ENCODE measurements at regions not wholly inside any gene's neighbourhood (a gene's known extent, or its start where the extent isn't known, plus 50 kb on each side); places are given as distances from the start of the nearest gene placed in this dataset.
"Not testable (repeated sequence)": the region's sequence is repeated elsewhere in the genome, so short reads cannot be mapped to it uniquely, and the experiment has no call there.

DNA sequence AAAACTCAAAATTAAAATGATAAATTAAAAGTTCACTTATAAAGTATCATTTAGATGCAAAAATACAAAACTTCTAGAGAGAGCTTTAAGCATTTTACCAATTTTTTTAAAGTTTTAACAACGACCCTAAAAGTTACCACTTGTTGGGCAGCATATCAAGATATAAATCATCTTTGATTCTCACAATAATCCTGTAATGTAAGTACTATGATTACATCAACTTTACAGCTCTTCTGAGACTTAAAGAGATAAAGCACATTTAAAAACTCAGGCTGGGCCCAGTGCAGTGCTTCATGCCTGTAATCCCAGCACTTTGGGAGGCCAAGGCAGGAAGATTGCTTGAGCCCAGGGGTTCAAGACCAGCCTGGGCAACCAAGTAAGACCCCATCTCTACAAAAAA is 202.7 kb upstream of the GPC6 start:
- no peak for FAIRE-seq

DNA sequence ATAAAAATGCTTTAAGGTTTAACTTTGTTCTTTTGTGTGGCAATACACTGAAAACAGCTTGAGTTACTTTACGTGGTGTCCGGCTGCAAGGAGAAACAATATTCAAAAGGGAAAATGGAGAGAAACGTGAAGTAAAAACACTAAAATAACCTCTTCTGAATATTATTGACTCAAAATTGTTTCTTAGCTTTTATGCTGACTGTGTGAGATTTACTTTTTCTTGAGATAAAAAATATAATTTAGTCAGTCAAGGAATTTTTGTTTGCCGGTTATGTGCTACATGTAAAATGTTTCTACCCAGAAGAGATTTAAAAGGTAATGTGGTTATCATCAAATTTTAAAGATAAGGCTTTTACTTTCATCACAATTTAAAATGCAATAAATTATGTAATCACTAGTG is 200.6 kb upstream of the GPC6 start:
- FAIRE-seq, result no peak

DNA sequence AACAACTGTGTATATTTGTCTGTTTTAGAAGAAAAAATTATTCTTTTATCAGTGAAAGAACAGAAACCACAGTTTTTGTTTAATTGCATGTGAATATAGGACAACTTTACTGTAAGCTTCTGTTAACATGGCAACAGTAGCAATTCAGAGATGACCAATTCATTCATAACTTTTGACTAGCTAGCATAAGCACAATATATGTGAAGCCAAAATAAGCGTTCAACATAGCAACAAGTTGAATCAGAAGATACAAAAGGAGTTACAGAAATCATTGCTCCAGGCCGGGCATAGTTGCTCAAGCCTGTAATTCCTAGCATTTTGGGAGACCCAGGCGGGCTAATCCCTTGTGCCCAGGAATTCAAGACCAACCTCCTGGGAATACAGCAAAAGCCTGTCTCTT is 197.1 kb upstream of the GPC6 start:
- no peak for FAIRE-seq

DNA sequence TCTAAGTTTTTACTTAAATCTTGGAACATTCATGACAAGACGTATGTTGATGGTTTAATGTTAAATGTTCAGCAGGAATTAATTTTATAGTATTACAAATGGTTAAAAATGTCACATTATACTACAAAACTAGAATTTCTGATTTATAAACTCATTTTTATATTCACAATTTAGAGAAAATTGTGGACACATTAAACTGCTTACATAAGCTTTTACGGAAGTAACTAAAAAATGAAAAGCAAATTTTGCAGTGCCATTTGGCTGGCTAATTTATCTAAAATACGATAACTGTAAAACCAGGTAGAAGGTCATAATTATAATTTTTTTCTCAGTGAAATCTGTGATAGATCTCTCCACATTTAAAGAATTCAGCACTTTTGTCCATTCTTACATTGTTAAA is 190.2 kb upstream of the GPC6 start:
- peak; percentile 62 for FAIRE-seq

DNA sequence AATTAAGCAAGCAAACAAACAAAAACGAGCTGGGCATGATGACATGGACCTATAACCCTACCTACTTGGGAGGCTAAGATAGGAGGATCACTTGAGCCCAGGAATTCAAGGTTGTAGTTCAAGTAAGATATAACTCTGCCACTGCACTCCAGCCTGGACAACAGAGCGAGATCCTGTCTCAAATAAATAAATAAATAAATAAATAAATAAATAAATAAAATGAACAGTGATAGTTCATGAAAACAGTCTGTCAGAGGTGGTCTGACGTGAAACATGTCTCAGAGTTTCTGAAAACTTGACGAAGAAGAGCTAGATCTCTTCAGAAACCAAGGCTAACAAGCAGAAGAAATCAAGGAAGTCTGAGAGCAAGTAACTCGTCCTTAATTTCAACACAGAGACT is 188.8 kb upstream of the GPC6 start:
- no peak for FAIRE-seq

DNA sequence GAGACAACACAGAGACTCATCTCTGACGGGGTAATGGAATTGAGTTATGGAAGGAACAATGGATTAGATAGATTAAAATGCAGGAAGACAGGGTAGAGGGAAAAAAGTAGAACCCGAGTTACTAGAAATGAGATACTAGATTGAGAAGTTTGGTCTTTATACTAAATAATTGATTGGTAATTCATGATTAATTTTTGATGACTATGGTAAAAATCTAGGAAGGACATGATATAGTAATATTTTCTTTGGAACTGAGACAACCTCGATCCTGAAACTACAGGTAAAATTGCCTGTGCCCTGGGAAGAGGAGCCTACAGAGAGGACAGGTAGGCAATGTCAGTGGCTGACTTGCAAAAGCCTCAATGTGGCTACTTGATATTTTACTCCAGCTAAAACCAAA is 188.4 kb upstream of the GPC6 start:
- no peak for FAIRE-seq

DNA sequence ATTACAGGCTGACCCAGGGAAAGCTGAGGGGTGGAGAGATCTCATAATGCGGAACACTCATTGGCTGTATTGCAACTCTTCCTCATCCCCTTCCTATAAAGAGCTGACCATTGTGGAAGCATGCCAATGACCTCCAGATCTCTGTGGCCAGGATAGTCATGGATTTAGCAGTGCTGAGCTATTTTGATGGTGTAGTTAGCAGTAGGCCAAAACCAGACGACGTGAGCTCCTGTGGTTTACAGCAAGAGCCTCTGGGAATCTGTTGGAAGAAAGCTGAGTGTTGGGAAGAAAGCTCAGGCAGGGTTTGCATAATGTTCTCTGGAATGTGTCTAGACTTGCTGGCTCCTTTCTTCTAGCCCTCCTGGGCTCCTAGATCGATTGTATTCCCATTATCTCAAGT is 187.5 kb upstream of the GPC6 start:
- FAIRE-seq, result no peak

DNA sequence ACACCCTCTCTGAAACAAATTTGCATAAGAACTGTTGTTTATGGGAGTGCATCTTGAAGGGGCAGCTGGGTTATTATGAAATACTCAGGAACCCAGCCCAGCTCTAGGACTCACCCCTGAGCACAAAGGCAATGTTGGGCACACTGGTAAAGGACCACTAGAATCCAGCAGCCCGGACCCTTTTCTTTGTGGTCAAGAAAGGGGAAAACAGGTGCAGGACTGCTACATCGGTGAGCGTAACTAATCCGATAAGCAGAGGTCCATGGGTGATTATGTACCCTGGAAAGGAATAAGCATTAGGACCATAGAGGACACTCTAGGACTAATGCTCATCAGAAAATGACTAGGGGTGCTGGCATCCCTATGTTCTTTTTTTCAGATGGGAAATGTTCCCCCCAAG is 185.0 kb upstream of the GPC6 start:
- FAIRE-seq, result not testable (repeated sequence)

DNA sequence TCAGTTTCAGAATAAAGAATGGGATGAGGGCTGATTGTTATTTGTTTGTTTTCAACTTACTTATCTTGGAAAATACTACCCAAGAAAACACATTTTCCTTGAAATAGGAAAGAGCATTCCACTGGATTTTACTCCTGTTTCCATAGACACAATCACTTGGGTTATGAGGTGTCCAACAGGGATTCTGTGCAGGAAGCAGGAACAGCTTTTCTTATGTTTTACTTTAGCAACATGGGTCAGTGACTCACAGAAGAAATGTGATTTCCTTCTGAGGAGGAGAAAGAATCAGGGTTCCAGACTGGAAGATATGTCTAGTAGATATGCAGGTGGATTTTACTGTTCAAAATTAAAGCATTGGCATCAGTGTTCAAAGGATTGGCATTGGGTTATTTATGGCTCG is 180.8 kb upstream of the GPC6 start:
- FAIRE-seq, result no peak

DNA sequence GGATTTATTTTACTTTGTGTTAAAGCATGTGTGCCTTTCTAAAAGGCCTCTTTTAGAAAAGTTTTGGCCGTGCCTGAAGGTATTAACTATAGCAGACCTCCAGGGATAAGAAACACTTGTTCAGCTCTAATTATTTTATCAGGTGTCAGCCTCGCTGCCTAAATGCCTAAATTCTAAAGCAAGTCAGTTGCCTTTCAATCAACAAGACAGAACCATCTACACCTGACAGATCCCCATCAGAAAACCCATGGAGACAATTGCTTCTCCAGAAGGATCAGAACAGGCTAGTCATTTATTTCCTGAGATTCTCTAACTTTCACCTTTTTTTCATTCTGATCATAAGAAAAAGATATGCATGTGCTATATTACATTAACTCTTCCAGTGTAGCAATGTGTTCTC is 171.4 kb upstream of the GPC6 start:
- no peak for FAIRE-seq

DNA sequence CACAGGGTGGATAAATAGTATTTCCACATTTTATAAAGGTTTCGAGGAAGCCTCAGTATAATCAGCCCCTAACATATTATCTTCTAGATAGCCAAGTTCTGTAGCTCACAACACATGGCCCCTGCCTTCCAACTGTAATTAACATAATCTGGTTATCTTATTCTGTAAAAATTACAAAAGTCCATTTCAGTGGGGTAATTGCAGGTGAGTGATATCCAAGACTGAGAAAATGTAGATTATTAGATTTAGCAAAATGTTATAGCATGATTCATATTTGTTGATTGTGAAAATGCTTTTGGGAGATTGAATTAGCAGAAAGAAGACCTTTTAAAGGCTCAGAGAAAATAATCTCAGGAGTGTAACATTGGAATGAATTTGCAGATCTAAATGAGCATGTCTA is 168.3 kb upstream of the GPC6 start:
- no peak for FAIRE-seq

DNA sequence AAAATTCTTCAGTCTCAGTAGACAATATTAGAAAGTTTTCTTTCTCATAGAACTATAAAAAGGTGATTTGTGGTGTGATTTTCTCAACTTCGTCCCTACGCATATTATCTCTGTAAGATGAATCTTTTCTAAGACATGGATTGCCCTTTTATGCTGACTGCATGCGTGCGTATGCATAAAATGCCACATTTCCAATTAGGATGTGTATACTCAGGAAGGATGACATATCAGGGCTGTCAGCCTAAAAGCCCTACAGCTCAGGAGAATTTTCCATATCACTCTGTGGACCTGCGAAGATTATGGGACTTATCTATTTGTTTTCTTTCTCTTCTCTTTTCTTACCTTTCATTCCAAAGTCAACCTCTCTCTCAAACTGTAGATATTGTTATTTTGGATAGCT is 166.5 kb upstream of the GPC6 start:
- no peak for FAIRE-seq

DNA sequence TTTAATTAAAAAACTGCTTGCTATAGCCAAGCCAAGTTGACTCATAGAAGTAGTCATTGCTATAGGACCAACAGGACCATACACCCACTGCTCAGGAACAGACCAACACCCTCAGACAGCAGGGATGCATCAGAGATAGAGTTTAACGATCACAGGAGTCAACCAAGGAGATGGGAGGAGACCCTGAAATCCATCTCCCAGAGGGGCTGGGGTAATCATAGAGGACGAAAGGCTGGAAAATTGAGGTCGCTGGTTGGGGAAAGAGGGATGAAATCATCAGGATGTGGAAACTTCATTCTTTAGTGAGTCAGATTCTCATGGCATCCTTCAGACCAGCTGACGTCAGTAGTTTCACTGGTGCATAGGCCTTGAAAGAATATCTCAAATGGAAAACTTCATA is 160.4 kb upstream of the GPC6 start:
- no peak for FAIRE-seq

DNA sequence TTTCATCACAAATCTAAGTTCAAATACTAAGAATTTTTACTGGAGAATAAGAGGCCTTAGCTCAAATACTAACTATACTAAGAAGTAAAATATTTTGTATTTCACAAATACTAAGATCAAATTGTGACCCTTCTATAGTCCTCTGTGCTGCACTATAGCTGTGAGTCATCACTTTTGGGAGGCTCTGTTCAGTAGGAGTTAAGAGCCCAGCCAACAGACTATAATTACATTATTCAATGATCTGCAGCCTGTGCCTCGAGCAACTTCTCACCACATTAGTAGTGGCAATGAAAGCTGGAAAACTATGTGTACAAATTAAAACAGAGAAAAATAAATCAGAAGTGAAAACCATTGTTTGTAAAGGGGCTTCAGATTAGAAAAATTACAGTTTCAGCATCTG is 147.3 kb upstream of the GPC6 start:
- FAIRE-seq, result no peak

DNA sequence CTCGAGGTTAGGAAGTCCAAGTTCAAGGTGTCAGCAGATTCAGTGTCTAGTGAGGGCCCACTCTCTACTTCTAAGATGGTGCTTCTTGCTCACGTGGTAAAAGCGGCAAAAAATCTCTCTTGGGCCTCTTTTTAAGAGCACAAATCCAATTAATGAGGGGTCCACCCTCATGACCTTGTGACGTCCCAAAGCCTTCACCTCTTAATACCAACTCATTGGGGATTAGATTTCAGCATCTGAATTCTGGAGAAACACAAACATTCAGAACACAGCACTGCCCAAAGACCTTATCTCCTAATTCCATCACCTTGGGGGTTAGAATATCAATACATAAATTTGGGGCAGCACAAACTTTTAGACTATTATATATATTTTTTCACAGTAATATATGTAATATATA is 146.4 kb upstream of the GPC6 start:
- no peak for FAIRE-seq

DNA sequence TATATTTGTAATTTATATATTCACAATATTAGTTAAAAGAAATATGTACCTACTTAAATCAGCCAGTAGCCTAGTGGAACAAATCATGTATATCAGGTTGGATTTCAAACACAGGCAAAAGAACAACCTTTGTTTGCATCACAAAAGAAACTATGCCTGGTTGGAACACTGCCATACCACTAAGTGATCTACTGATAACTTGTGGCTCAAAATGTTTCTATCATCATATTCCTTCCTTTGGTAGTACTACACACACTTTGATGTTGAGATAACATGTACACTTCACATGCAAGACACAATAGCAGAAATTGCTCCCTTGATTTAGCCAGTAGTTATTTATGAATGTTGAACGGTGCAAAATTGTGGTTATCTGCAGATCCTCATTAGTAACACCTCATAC is 146.0 kb upstream of the GPC6 start:
- FAIRE-seq, result no peak

DNA sequence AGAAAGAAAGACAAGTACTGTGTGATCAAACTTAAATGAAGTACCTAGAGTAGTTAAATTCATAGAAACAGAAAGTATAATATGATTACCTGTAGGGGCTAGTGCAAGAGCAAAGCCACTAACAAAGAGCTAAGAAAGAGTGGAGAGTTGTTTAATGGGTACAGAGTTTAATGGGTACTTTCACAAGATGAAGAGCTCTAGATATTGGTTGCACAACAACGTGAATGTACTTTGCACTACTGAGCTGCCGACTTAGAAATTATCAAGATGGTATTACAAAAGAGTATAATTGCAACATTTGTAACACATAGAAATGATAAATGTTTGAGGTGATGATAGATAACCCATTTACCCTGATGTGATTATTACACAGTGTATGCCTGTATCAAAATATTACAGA is 140.3 kb upstream of the GPC6 start:
- FAIRE-seq, result no peak

DNA sequence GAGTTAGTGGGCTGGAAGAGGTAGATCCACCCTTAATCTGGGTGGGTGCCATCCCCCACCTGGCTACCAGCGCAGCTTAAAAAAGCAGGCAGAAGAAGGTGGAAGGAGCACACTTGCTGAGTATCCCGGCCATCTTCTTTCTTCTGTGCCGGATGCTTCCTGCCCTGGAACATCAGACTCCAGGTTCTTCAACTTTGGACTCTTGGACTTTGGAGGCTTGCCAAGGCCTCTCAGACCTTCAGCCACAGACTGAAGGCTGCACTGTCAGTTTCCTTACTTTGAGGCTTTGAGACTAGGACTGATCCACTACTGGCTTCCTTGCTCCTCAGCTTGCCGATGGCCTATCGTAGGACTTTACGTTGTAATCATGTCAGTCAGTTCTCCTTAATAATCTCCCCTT is 127.6 kb upstream of the GPC6 start:
- FAIRE-seq, result no peak

DNA sequence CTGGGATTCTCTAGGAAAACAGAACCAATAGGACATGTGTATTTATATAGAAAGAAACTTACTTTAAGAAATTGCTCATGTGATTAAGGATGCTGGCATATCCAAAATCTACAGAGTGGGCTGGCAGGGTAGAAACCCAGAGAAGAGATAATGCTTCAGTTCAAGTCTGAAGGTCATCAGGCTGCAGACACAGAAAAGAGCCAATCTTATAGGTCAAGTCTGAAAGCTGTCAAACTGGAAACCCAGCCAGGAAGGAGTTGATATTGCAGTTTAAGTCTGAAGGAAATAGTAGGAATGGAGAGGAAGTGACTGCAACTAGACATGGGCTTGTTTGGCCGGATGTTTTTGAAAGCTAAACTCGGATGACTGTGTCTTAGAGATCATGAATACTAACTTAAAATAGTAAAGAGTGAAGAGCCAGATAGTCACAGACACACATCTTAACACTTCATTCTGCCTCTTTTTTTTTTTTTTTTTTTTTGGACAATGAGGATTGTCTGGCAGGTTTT is 125.3 kb upstream of the GPC6 start:
- no peak for FAIRE-seq

DNA sequence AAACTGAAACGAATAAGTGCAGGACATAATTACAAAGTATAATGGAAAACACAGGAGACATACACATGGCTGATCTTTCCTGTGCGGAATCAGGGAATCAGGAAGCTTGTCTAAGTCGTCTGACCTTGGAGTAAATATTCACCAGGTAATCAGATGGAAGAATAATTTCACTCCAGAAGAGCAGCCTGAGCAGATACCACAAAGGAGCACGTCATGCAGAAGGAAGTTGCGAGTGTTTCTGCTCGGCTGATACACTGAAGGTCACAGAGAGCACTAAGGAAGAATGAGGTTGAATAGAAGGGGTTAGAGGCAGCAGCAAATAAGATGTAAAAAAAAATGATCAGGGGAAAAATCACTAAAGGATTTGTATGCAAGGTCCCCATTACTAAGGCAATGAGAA is 122.3 kb upstream of the GPC6 start:
- FAIRE-seq, result no peak

DNA sequence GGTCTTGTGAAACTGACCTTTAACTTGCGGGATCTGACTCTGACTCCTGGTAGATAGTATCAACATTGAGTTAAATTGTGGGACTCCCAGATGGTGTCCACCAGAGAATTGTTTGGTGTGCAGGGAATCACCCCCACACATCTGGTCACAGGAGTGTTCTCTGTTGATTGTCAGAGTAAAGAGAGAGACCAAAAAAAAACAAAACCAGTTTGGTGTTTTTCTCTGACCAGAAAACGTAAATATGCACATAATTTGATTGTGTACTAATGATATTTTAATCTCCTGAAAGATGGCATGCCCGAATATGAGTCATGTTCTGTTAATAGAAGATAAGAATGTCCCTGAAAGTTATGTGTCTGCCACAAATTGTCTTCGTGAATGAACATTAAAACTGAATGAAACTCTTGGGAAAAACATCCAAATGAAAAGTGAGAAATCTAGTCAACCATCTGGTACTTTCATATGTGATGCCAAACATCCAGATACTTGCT is 118.5 kb upstream of the GPC6 start:
- no peak for FAIRE-seq

DNA sequence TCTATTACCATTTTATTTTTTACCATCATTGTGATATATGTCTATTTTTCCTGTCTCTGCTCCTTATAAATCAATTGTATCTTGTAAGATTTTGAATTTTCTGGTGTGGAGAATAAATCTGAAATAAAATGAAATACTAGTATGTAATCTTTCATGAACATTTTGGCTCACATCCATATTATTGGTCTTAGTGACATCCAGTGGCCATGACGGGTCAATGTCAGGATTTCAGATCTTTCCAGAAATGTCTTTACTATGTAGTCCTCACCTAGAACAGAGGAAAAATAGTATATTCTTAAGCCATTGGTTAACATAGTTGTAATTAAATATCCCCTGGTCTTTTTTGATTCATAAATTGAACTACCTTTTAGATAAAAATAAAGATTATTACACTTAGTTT is 109.8 kb upstream of the GPC6 start:
- FAIRE-seq, result no peak

DNA sequence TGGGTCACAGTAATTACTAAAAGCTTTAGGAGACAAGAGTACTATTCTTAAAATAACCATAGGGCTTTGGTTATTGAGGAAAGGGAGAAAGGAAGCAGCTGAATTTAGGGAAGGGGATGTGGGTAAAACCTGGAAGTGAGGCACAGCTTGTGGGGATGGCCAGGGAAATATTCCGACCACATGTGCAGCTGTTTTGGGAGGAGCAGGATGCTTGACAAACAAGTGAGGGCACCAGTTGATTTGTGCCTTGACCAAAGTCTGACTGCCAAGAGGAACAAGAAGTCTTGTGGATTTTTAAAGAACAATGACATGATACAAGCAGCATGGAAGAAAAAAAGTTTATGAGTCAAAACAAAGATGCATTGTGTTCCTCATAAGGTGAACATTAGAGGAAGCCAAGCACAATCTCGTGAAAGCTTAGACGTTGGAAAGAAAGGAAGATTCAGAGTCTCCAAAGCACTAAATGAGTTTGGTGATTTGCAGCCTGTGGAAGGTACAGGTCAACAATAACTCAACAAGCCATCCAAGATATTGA is 108.5 kb upstream of the GPC6 start:
- FAIRE-seq, result no peak

DNA sequence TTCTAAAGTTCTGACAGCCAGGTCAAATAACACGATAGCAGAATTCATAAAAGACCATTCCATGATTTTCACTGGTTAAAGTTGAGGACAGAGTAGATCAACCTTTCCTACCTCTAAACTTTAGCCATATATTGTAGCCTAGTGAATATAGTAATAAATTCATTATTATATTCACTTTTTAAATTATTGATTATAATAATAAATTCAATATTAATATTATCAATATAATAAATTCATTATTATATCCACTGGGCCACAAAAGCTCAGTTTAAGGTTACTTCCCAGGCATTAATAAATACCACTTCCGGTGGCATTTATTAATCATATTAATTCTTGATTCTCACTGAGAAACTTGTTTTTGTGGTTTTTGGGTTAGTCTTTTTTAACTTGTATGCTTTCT is 85.7 kb upstream of the GPC6 start:
- no peak for FAIRE-seq

DNA sequence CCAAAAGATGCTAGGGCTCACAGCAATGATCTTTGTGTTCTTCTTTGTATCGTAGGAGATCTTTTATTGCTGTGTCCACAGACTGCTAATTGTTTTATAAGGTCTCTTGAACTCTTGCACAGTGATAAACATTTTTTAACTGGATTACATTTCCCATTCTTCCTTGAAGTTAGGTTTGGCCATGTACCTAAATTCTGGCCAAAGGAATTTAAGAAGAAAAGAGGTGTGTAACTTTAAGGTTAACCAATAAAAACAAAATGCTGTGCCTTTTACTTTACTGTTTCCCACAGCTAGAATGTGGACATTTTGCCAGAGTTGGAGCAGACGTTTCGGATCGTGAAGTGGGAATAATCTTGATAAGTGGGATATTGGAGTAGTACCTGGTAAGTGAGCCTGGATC is 82.6 kb upstream of the GPC6 start:
- FAIRE-seq, result no peak

DNA sequence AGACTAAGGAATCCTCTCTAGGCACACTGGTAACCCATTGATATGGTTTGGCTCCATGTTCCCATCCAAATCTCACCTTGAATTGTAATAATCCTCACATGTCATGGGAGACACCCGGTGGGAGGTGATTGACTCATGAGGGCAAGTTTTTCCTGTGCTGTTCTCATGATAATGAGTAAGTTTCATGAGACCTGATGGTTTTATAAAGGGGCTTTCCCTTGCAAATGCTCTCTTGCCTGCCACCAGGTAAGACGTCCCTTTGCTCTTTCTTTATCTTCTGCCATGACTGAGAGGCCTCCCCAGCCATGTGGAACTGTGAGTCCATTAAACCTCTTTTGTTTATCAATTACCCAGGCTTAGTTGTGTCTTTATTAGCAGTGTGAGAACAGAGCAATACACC is 81.4 kb upstream of the GPC6 start:
- no peak for FAIRE-seq
